RPMI7951 (cell line): ENCODE measurements at regions not wholly inside any gene's neighbourhood (a gene's known extent, or its start where the extent isn't known, plus 50 kb on each side); places are given as distances from the start of the nearest gene placed in this dataset.

ENCODE experiments used
- DNase-seq: peaks from one replicate; pipeline ENCODE4 v3.0.0-alpha.2; 2012; ENCODE audit warnings: low read depth

- DNase-seq: no peak
Observed at GRCh38 chr6:14254505-14254904, 136.9 kb downstream of the CD83 start.

- no peak for DNase-seq
Observed at GRCh38 chr6:14255916-14256315, 138.3 kb downstream of the CD83 start.

GRCh38 chr6:14258117-14258516 lies 140.5 kb downstream of the CD83 start:
- DNase-seq: no peak

- no peak for DNase-seq
Observed at GRCh38 chr6:14258695-14259593, 141.4 kb downstream of the CD83 start.

GRCh38 chr6:14259594-14260152 lies 142.1 kb downstream of the CD83 start:
- DNase-seq: no peak

GRCh38 chr6:14260839-14261238 lies 143.3 kb downstream of the CD83 start:
- DNase-seq: no peak

GRCh38 chr6:14263881-14264424 lies 146.4 kb downstream of the CD83 start:
- DNase-seq: no peak

- peak; percentile 22 for DNase-seq
Observed at GRCh38 chr6:14265049-14266021, 147.8 kb downstream of the CD83 start.

GRCh38 chr6:14266266-14266665 lies 148.7 kb downstream of the CD83 start:
- no peak for DNase-seq

- no peak for DNase-seq
Observed at GRCh38 chr6:14267885-14268660, 150.5 kb downstream of the CD83 start.

- no peak for DNase-seq
Observed at GRCh38 chr6:14269436-14269835, 151.9 kb downstream of the CD83 start.

- no peak for DNase-seq
Observed at GRCh38 chr6:14270142-14270893, 152.7 kb downstream of the CD83 start.

GRCh38 chr6:14270925-14271788 lies 153.6 kb downstream of the CD83 start:
- DNase-seq: peak; percentile 100

GRCh38 chr6:14271789-14272736 lies 154.5 kb downstream of the CD83 start:
- peak; percentile 83 for DNase-seq

GRCh38 chr6:14272737-14273085 lies 155.1 kb downstream of the CD83 start:
- DNase-seq: no peak

- no peak for DNase-seq
Observed at GRCh38 chr6:14273191-14273590, 155.6 kb downstream of the CD83 start.

- no peak for DNase-seq
Observed at GRCh38 chr6:14274016-14274415, 156.4 kb downstream of the CD83 start.
